ENCODE measurements at regions not wholly inside any gene's neighbourhood (a gene's known extent, or its start where the extent isn't known, plus 50 kb on each side); places are given as distances from the start of the nearest gene placed in this dataset.

DNA sequence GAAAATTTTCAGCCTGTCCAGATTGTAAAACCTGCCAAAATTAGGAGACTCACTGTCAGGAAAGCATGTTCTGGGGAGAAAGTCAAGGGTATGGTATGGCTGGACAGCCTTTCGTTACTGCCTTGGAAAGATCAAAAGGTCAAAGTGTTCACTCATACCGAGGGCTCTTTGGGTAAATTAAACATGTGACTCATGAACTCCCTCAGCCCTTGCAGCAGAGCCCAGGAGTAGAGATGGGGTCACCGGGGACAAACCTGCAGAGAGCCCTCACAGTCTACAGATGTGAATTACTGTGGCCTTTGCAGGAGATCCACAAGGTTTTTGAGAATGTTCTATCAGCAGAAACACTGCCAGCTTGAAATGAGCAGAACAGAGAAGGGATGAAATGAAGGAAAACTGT, 275.7 kb downstream of the KLF6 start:
- TF ChIP-seq JUN (IDR thresholded peaks at IDR 0.05; ENCODE audit: borderline replicate concordance, insufficient read depth, insufficient read length, low read depth), result no peak
- no peak for TF ChIP-seq POLR2AphosphoS5 (IDR thresholded peaks at IDR 0.05; ENCODE audit: insufficient read depth, low read depth, low read length)
